Left ventricle myocardium inferior (tissue), 1 donor: ENCODE measurements at regions not wholly inside any gene's neighbourhood (a gene's known extent, or its start where the extent isn't known, plus 50 kb on each side); places are given as distances from the start of the nearest gene placed in this dataset.

ENCODE experiments used
- DNase-seq: peaks from one replicate; pipeline ENCODE4 v3.0.0-alpha.2; 2020
- H3K27ac ChIP-seq: fragments of 200-600 bp; replicated peaks from 2 replicates; pipeline ENCODE4 v1.8.0; 2021
- H3K27me3 ChIP-seq: fragments of 200-600 bp; 2 replicates; pipeline ENCODE4 v1.8.0; 2021; ENCODE audit warnings: low read depth
- H3K36me3 ChIP-seq: fragments of 200-600 bp; 2 replicates; pipeline ENCODE4 v1.8.0; 2021
- H3K4me1 ChIP-seq: fragments of 200-600 bp; 2 replicates; pipeline ENCODE4 v1.8.0; 2021
- H3K4me3 ChIP-seq: fragments of 200-600 bp; 2 replicates; pipeline ENCODE4 v1.8.0; 2021; ENCODE audit warnings: mild to moderate bottlenecking, moderate library complexity
- H3K9me3 ChIP-seq: fragments of 200-600 bp; replicated peaks from 2 replicates; pipeline ENCODE4 v1.8.0; 2021
- CTCF ChIP-seq: fragments of 200-600 bp; IDR thresholded peaks from 2 replicates; pipeline ENCODE4 v1.8.0; 2021; ENCODE audit warnings: antibody characterized with exemption, mild to moderate bottlenecking, borderline replicate concordance
- intact Hi-C: fragments of 100-400 bp; cut with micrococcal nuclease; formaldehyde crosslinking; loops from one replicate; pipeline ENCODE4 v1.11.0; 2022
- donor health status: DM: no; HTN: yes; CAD: no; lungs with severe emphysema.

- Histone ChIP-seq H3K36me3 (no peaks in the 10 kb centered on the region), H3K27ac (no peak overlapping the region), H3K4me3 (no peak overlapping the region), H3K9me3 (peaks cover 7% of the 10 kb centered on the region), H3K27me3 (no peaks in the 10 kb centered on the region), H3K4me1 (no peaks in the 10 kb centered on the region)
- DNase-seq: no peak
- TF ChIP-seq CTCF: no peak
- intact Hi-C loops: no loop called here
These were observed 1282.1 kb upstream of the PCDH20 start for GRCh38 chr13:62697701-62698100.

DNA sequence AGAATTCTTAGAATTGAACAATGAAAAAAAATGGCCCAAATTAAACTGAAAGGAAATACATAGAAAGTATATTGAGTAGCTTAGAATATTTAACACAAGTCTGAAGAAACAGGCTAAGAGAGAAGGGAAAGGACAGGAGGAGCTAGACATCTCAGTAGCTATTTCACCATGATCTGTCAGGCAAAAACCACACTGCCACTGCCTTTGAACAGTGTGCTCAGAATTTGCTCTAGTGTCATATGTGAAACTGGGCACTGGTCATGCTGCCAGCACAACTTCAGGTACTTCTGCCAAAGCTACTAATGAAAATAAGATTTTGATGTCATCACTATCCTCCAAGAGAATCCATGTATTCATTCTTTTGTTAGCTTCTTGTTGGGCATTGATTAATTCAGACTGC, 1280.8 kb upstream of the PCDH20 start:
- H3K27ac ChIP-seq: no peak overlapping the region
- no peaks in the 10 kb centered on the region for H3K27me3 ChIP-seq
- H3K4me3 ChIP-seq: no peak overlapping the region
- peaks cover 7% of the 10 kb centered on the region for H3K9me3 ChIP-seq
- DNase-seq: no peak
- TF ChIP-seq CTCF: no peak
- intact Hi-C loops: no loop called here
- no peaks in the 10 kb centered on the region for H3K36me3 ChIP-seq
- no peaks in the 10 kb centered on the region for H3K4me1 ChIP-seq

DNA sequence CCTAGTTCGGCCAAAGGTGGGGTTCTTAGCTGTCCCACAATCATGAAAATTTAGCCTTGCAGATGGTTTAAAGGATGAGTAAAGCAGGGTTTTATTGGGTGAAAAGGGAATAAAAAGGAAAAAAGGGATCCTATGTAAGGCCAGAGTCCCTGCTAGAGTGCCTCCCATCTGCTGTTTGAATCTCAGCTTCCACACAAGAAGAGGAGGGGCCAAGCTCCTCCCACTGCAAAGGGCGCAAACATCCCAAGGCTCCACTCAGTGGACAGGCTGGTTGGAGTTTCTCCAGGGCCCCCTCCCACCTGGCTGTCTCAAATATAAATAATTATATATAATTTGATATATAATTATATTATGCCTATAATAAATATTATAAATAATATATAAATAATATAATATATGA, 1272.1 kb upstream of the PCDH20 start:
- H3K9me3 ChIP-seq: no peaks in the 10 kb centered on the region
- no peak for DNase-seq
- H3K27ac ChIP-seq: no peak overlapping the region
- no peak for TF ChIP-seq CTCF
- no peaks in the 10 kb centered on the region for H3K27me3 ChIP-seq
- no peak overlapping the region for H3K4me3 ChIP-seq
- H3K36me3 ChIP-seq: no peaks in the 10 kb centered on the region
- intact Hi-C loops: no loop called here
- no peaks in the 10 kb centered on the region for H3K4me1 ChIP-seq

- Histone ChIP-seq H3K27me3 (no peaks in the 10 kb centered on the region), H3K36me3 (no peaks in the 10 kb centered on the region), H3K27ac (no peak overlapping the region), H3K4me1 (no peaks in the 10 kb centered on the region), H3K9me3 (no peaks in the 10 kb centered on the region), H3K4me3 (no peak overlapping the region)
- intact Hi-C loops: no loop called here
- no peak for TF ChIP-seq CTCF
- DNase-seq: no peak
These were observed 1268.7 kb upstream of the PCDH20 start for GRCh38 chr13:62684359-62684758.

DNA sequence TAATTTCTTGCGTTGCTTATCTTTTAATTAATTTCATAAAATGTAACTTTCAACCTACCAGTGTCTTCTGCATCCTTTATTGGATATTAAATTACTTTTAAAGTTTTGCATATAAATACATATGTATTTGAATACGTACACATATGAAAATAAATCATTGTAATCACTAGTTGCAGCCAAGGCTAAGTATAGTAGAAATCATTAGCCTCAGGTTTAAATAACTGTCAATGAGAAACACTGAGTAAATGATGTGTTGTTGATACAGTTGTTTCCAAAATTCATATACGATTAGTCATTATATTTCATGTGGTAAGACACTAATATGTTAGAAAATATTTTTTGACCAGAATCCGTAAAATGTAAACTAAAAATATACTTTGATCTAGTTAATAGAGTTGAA, 1267.1 kb upstream of the PCDH20 start:
- intact Hi-C loops: no loop called here
- Histone ChIP-seq H3K27me3 (no peaks in the 10 kb centered on the region), H3K36me3 (no peaks in the 10 kb centered on the region), H3K4me3 (no peak overlapping the region), H3K9me3 (no peaks in the 10 kb centered on the region), H3K4me1 (no peaks in the 10 kb centered on the region), H3K27ac (no peak overlapping the region)
- TF ChIP-seq CTCF: no peak
- no peak for DNase-seq

DNA sequence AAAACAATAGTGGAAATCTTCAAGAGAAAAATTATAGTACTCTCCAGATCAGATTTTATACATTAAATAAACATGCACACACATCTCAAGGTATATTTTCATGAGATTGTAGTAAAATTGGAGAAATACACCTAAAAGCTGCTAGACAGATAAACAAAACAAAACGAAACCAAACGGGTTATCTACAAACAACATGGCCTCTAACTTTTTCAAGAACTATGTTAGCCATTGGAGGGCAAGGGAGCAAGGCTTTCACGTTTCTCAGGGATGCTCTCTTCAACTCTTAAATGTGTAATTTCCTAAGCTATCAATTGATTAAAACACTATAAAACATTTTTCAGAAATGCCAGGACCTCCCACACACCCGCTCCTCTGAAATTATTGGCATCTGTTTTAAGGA, 1262.4 kb upstream of the PCDH20 start:
- H3K4me1 ChIP-seq: no peaks in the 10 kb centered on the region
- no peak overlapping the region for H3K27ac ChIP-seq
- intact Hi-C loops: no loop called here
- TF ChIP-seq CTCF: no peak
- no peaks in the 10 kb centered on the region for H3K27me3 ChIP-seq
- no peaks in the 10 kb centered on the region for H3K36me3 ChIP-seq
- peaks cover 8% of the 10 kb centered on the region for H3K9me3 ChIP-seq
- DNase-seq: no peak
- H3K4me3 ChIP-seq: no peak overlapping the region
